Activated CD4-positive, alpha-beta memory T cell treated with anti-CD3 and anti-CD28 coated beads for 36 hours (primary cell): ENCODE measurements at regions not wholly inside any gene's neighbourhood (a gene's known extent, or its start where the extent isn't known, plus 50 kb on each side); places are given as distances from the start of the nearest gene placed in this dataset.

Source experiments
- CTCF ChIA-PET: fragments of 350-600 bp; sonication (Branson Sonifier 250); formaldehyde crosslinking; loops from one replicate; lab custom pipeline; 2021; ENCODE audit warnings: antibody characterized with exemption, inconsistent platforms; lab: Charles Lee
- POLR2A ChIA-PET: fragments of 350-600 bp; sonication (Branson Sonifier 250); formaldehyde crosslinking; loops from one replicate; lab custom pipeline; 2021; ENCODE audit warnings: antibody characterized with exemption; lab: Charles Lee
- DNase-seq: peaks from one replicate; pipeline ENCODE4 v3.0.0-alpha.2; 2020
- H3K27ac Mint-ChIP-seq: one replicate; pipeline ENCODE4 v1.8.0; 2021; ENCODE audit warnings: mixed read lengths
- H3K27me3 Mint-ChIP-seq: one replicate; pipeline ENCODE4 v1.8.0; 2021; ENCODE audit warnings: mixed read lengths
- H3K36me3 Mint-ChIP-seq: one replicate; pipeline ENCODE4 v1.8.0; 2021; ENCODE audit warnings: mixed read lengths
- H3K4me1 Mint-ChIP-seq: one replicate; pipeline ENCODE4 v1.8.0; 2021; ENCODE audit warnings: low read depth, mixed read lengths
- H3K4me3 Mint-ChIP-seq: one replicate; pipeline ENCODE4 v1.8.0; 2021; ENCODE audit warnings: mild to moderate bottlenecking, mixed read lengths
- H3K9me3 Mint-ChIP-seq: one replicate; pipeline ENCODE4 v1.8.0; 2021; ENCODE audit warnings: mixed read lengths
- intact Hi-C: fragments of 100-400 bp; cut with micrococcal nuclease; formaldehyde crosslinking; loops from one replicate; pipeline ENCODE4 v1.15.1; 2023

DNA sequence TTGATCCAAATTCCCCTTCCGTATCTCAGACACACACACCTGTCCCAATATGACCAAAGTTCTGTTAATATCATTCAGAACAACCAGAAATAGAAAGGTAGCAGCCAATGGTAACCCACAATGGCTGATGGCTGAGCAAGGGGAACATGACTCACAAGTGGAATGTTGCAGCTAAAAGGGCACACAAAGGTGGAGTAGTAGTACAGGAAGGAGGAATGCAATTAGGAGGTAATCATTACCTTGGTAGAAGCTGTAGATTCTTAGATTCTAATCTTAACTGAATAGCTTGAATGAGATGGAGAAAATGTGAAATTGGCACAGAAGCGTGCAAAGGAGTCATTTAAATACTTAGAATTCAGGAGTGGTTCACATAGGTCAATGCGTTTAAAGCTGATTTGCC lies 347.9 kb downstream of the NR2F2 start:
- Mint-ChIP-seq H3K4me1 (no peaks in the 10 kb centered on the region), H3K27ac (no peak overlapping the region), H3K4me3 (no peak overlapping the region), H3K27me3 (no peaks in the 10 kb centered on the region), H3K9me3 (peaks cover 4% of the 10 kb centered on the region), H3K36me3 (no peaks in the 10 kb centered on the region)
- no peak for DNase-seq
- intact Hi-C loops: no loop called here
- POLR2A ChIA-PET: no interaction called here
- CTCF ChIA-PET: no interaction called here

DNA sequence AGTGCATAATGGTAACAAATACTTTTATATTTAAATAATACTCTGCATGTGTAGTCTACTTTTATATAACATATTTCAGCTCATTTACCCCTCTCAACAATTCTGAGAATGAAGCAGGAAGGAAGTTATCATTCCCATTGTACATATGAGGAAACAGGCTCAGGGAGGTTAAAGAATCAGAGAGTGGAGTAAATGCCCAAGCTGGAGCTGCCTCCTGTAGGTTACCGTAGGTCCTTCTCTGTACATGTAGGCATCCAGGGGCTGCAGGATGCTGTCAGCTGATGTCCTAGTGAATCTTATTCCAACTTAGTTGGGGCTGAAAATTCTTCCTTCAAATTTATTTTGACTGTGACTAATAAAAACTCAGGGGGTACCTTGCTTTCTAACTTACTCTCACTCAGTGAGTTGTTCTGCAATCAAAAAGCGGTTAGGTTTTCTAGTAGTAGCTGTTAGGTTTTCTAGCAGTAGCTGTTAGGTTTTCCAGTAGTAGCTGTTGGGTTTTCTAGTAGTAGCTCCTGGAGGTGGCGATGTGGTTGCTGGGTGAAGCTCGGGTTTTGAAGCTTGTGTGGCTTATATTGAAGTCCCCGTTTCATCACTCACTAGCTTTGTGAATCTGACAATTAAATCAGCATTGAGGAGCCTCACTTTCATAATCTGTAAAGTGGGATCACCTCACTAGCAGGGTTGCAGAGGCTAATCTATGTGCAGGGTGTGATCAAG lies 357.0 kb downstream of the NR2F2 start:
- Mint-ChIP-seq H3K27ac (no peak overlapping the region), H3K9me3 (no peaks in the 10 kb centered on the region), H3K27me3 (no peaks in the 10 kb centered on the region), H3K4me1 (no peaks in the 10 kb centered on the region), H3K36me3 (no peaks in the 10 kb centered on the region), H3K4me3 (no peak overlapping the region)
- ChIA-PET CTCF (no interaction called here), POLR2A (no interaction called here)
- intact Hi-C loops: no loop called here
- no peak for DNase-seq

DNA sequence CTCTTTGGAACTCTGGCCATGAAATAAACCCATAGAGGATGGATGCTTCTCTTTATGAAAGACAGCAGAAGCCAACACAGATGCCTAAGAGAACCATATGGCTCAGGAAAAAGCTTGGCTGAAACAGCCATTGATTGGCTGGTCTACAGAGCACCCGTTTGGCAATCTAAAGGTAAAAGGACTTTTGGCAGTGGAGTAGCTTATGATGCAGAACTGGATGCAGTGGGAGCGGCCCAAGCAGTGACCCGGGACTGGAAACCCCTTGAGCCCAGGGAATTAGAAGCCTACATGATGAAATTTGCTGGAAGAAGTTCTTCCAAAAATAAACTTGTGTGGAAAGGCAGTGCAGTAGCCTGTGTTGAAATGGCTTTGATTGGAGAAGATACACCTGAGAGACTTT lies 360.2 kb downstream of the NR2F2 start:
- Mint-ChIP-seq H3K27me3 (no peaks in the 10 kb centered on the region), H3K27ac (no peak overlapping the region), H3K36me3 (no peaks in the 10 kb centered on the region), H3K4me3 (no peak overlapping the region), H3K9me3 (peaks cover 4% of the 10 kb centered on the region), H3K4me1 (no peaks in the 10 kb centered on the region)
- intact Hi-C loops: no loop called here
- no peak for DNase-seq
- POLR2A ChIA-PET: no interaction called here
- CTCF ChIA-PET: no interaction called here

GRCh38 chr15:96692826-96693225 lies 362.3 kb downstream of the NR2F2 start:
- intact Hi-C loops: no loop called here
- CTCF ChIA-PET: no interaction called here
- no peak for DNase-seq
- H3K9me3 Mint-ChIP-seq: peaks cover 4% of the 10 kb centered on the region
- H3K27me3 Mint-ChIP-seq: no peaks in the 10 kb centered on the region
- H3K27ac Mint-ChIP-seq: no peak overlapping the region
- POLR2A ChIA-PET: no interaction called here
- no peaks in the 10 kb centered on the region for H3K36me3 Mint-ChIP-seq
- no peaks in the 10 kb centered on the region for H3K4me1 Mint-ChIP-seq
- no peak overlapping the region for H3K4me3 Mint-ChIP-seq

DNA sequence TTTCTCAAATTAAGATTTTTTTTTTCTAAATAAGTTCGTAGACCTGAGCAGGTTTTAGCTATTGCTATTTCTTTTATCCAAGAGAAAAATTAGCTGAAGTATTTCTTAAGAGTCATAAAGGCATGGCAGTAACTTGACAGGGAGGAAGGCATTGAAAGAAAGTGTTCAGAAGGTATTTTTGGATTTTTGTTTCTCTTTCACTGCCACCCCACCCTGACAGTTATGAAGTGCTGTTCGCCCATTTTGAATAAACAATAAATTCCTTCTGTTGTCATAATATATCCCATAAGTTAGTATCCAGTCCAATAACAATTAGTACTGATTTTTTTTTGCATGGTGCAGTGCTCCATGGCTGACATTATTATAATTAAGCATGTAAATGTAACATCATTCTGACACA lies 363.0 kb downstream of the NR2F2 start:
- POLR2A ChIA-PET: no interaction called here
- Mint-ChIP-seq H3K27ac (no peak overlapping the region), H3K4me3 (no peak overlapping the region), H3K9me3 (peaks cover 4% of the 10 kb centered on the region), H3K36me3 (no peaks in the 10 kb centered on the region), H3K27me3 (no peaks in the 10 kb centered on the region), H3K4me1 (no peaks in the 10 kb centered on the region)
- intact Hi-C loops: no loop called here
- CTCF ChIA-PET: no interaction called here
- DNase-seq: no peak

DNA sequence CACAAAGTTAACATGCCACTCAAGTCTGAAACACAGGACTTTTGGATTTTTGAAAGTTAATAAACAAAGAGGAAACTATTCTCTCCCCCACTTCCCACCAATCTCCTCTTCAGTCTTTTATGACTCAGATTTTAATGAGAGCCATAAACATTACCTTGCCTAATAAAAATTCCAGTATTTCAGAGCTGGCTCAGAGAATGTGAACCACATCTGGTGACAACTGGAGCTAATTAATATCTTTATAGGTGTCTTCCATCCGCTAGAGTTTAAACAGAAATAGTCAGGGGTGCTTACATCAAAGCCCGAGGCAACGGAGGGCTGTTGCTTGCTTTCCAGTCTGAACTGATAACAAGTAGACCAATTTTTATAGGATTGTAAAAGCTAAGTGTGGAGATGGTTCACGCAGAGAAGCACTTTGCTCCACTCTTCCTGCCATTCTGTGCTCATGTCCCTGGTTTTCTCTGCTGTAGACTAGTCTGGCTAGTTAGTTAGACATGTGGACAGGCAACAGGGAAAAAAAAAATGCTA lies 363.6 kb downstream of the NR2F2 start:
- Mint-ChIP-seq H3K36me3 (no peaks in the 10 kb centered on the region), H3K4me1 (no peaks in the 10 kb centered on the region), H3K27ac (no peak overlapping the region), H3K9me3 (peaks cover 4% of the 10 kb centered on the region), H3K4me3 (no peak overlapping the region), H3K27me3 (no peaks in the 10 kb centered on the region)
- no peak for DNase-seq
- intact Hi-C loops: no loop called here
- ChIA-PET CTCF (no interaction called here), POLR2A (no interaction called here)

GRCh38 chr15:96695426-96695825 lies 364.9 kb downstream of the NR2F2 start:
- intact Hi-C loops: no loop called here
- Mint-ChIP-seq H3K27ac (no peak overlapping the region), H3K4me1 (no peaks in the 10 kb centered on the region), H3K27me3 (no peaks in the 10 kb centered on the region), H3K9me3 (peaks cover 4% of the 10 kb centered on the region), H3K4me3 (no peak overlapping the region), H3K36me3 (no peaks in the 10 kb centered on the region)
- DNase-seq: no peak
- ChIA-PET CTCF (no interaction called here), POLR2A (no interaction called here)

- H3K9me3 Mint-ChIP-seq: peaks cover 6% of the 10 kb centered on the region
- ChIA-PET CTCF (no interaction called here), POLR2A (no interaction called here)
These were observed 369.4 kb downstream of the NR2F2 start for GRCh38 chr15:96699871-96700401.

DNA sequence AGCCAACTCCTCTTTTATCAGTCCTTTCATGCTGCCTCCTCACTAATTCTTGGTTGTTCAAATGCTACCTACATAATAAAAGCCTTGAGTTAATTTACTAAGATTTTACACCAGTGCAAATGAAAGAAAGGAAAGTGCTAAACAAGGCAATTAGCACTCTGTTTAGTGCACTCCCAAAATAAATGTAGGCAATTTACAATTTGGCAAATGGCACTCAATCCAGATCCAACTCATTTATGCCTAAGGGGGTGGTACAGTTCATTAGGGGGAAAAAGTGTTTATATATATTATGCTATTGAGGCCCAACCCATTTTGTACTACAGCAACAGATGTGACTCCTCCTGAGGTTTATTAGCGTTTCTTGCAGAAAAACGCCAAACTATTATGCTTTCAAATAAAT lies 370.1 kb downstream of the NR2F2 start:
- CTCF ChIA-PET: no interaction called here
- no peak for DNase-seq
- Mint-ChIP-seq H3K27ac (no peak overlapping the region), H3K4me1 (no peaks in the 10 kb centered on the region), H3K9me3 (peaks cover 2% of the 10 kb centered on the region), H3K4me3 (no peak overlapping the region), H3K36me3 (no peaks in the 10 kb centered on the region), H3K27me3 (peaks cover 2% of the 10 kb centered on the region)
- intact Hi-C loops: no loop called here
- POLR2A ChIA-PET: no interaction called here

More at GRCh38 chr15:96699871-96700401, 369.4 kb downstream of the NR2F2 start:
- Mint-ChIP-seq H3K27me3 (peaks cover 2% of the 10 kb centered on the region), H3K36me3 (no peaks in the 10 kb centered on the region), H3K4me1 (no peaks in the 10 kb centered on the region), H3K27ac (no peak overlapping the region), H3K4me3 (no peak overlapping the region)
- no peak for DNase-seq
- intact Hi-C loops: no loop called here

- intact Hi-C loops: no loop called here
- peaks cover 2% of the 10 kb centered on the region for H3K27me3 Mint-ChIP-seq
- no peak overlapping the region for H3K27ac Mint-ChIP-seq
- no peak overlapping the region for H3K4me3 Mint-ChIP-seq
- DNase-seq: no peak
- H3K9me3 Mint-ChIP-seq: peaks cover 2% of the 10 kb centered on the region
- ChIA-PET CTCF (no interaction called here), POLR2A (no interaction called here)
- no peaks in the 10 kb centered on the region for H3K4me1 Mint-ChIP-seq
- H3K36me3 Mint-ChIP-seq: no peaks in the 10 kb centered on the region
These were observed 370.9 kb downstream of the NR2F2 start for GRCh38 chr15:96701443-96701842.

DNA sequence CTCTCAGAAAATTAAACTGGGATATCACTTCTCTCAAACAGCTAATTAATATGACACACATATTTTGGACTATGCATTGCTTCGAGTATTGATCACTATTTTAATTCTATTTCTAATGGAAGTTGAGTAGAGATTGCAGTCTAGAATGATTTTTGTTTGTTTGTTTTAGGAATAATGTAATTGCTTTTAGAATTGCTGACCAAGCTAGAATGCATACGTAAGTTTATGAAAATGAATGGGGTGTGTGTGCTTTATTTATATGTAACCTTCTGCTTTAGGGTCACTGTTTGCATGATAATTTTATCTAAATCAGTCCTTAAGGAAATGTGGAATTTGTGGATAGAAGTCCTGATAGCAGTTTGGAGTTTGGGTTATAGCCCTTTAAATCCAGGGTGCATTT lies 371.4 kb downstream of the NR2F2 start:
- peaks cover 2% of the 10 kb centered on the region for H3K27me3 Mint-ChIP-seq
- CTCF ChIA-PET: no interaction called here
- DNase-seq: no peak
- H3K4me3 Mint-ChIP-seq: no peak overlapping the region
- intact Hi-C loops: no loop called here
- H3K36me3 Mint-ChIP-seq: no peaks in the 10 kb centered on the region
- POLR2A ChIA-PET: no interaction called here
- no peak overlapping the region for H3K27ac Mint-ChIP-seq
- no peaks in the 10 kb centered on the region for H3K4me1 Mint-ChIP-seq
- H3K9me3 Mint-ChIP-seq: peaks cover 2% of the 10 kb centered on the region

DNA sequence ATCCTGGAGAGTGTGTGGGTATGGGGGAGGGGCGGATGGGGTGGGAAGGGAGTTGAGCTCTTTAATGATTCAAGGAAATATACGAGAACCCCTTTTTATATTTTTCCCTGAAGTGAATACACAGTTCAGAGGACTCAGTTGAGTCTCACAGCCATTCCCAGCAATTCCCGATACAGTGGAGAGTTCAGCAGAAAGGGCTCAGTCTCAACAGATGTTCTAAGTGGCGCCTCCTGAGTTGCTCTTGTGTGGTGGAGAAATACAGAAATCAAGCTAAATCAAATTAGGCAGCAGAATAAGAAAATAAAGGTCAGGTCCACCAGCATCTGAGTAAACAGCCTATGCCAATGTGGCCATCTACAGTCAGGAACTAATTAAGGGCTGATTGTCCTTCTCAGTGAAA lies 372.1 kb downstream of the NR2F2 start:
- no peak for DNase-seq
- CTCF ChIA-PET: no interaction called here
- Mint-ChIP-seq H3K27ac (no peak overlapping the region), H3K36me3 (no peaks in the 10 kb centered on the region), H3K4me1 (no peaks in the 10 kb centered on the region), H3K4me3 (no peak overlapping the region), H3K9me3 (peaks cover 2% of the 10 kb centered on the region), H3K27me3 (peaks cover 2% of the 10 kb centered on the region)
- POLR2A ChIA-PET: no interaction called here
- intact Hi-C loops: no loop called here

DNA sequence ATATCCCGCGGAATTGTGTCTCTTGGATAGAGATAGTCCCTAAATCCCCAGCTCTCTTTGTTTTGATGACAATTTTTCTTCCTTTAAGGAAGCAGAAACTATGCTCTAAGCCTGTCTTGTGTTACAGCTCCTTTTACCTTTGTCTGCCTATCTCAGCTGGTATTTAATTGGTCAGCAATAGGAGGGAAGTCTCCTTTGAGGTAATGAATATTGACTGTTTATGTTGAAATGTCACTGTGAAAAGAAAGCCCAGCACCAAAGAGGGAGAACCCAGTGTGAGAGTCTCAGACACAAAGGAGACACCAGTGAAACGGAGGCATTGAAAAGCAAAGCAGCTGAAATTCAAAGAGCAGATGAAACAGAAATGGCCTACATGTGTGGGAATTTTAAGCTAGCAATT lies 372.6 kb downstream of the NR2F2 start:
- ChIA-PET CTCF (no interaction called here), POLR2A (no interaction called here)
- no peak for DNase-seq
- H3K9me3 Mint-ChIP-seq: peaks cover 2% of the 10 kb centered on the region
- H3K4me1 Mint-ChIP-seq: no peaks in the 10 kb centered on the region
- H3K27ac Mint-ChIP-seq: no peak overlapping the region
- intact Hi-C loops: no loop called here
- no peak overlapping the region for H3K4me3 Mint-ChIP-seq
- H3K36me3 Mint-ChIP-seq: no peaks in the 10 kb centered on the region
- peaks cover 2% of the 10 kb centered on the region for H3K27me3 Mint-ChIP-seq
